ENCODE measurements at regions not wholly inside any gene's neighbourhood (a gene's known extent, or its start where the extent isn't known, plus 50 kb on each side); places are given as distances from the start of the nearest gene placed in this dataset.
"Not testable (repeated sequence)": the region's sequence is repeated elsewhere in the genome, so short reads cannot be mapped to it uniquely, and the experiment has no call there.

DNA sequence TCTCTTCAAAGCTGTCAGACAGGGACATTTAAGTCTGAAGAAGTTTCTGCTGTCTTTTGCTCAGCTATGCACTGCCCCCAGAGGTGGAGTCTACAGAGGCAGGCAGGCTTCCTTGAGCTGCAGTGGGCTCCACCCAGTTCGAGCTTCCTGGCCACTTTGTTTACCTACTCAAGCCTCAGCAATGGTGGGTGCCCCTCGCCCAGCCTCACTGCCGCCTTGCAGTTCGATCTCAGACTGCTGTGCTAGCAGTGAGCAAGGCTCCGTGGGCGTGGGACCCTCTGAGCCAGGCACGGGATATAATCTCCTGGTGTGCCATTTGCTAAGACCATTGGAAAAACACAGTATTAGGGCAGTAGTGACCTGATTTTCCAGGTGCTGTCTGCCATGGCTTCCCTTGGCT, 1863.1 kb upstream of the PCDH7 start:
- DNase-seq; H3K27ac Mint-ChIP-seq; H3K4me3 Mint-ChIP-seq; H3K9me3 ChIP-seq (ENCODE audit: control insufficient read depth, low read length, poor library complexity, severe bottlenecking); H3K4me1 Mint-ChIP-seq; H3K36me3 Mint-ChIP-seq (ENCODE audit: low read depth); H3K27me3 Mint-ChIP-seq; ATAC-seq: not testable (repeated sequence)

DNA sequence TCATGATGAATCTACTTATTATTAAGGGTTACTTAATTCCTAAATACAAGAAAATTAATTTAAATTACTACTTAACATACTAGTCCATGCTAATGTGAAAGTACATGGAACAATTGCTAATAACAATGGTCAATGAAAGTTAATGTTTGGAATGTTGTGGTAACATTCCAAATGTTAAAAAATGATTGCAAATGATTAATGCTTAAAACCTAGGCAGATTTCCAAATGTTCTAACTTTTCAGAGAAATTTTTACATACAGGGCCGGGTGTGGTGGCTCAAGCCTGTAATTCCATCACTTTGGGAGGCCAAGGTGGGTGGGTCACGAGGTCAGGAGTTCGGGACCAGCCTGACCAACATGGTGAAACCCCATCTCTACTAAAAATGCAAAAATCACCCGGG, 1851.3 kb upstream of the PCDH7 start:
- no peak overlapping the region for H3K27ac Mint-ChIP-seq
- H3K4me3 Mint-ChIP-seq: no peak overlapping the region
- H3K9me3 ChIP-seq (ENCODE audit: control insufficient read depth, low read length, poor library complexity, severe bottlenecking): no peaks in the 10 kb centered on the region
- ATAC-seq (no peak), DNase-seq (no peak)
- no peaks in the 10 kb centered on the region for H3K4me1 Mint-ChIP-seq
- H3K27me3 Mint-ChIP-seq: no peaks in the 10 kb centered on the region
- H3K36me3 Mint-ChIP-seq (ENCODE audit: low read depth): no peaks in the 10 kb centered on the region

DNA sequence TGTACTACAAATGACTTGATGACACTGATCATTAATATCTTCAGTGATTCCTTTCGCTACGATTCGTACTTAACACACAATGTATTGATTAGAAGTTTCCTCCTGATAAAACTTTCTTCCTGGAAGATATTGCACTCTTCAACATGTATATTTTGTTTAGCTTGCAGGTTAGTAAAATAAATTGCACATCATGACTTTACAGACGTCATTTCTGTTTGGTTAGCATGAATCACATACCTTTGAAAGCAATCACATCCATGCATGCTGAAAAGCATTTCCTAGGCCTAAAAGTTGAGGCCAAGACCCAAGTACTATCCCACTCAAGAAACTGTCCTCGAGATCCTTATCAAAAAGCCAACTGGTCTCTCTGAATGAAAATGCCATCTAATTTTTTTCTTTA, 1841.0 kb upstream of the PCDH7 start:
- no peaks in the 10 kb centered on the region for H3K9me3 ChIP-seq (ENCODE audit: control insufficient read depth, low read length, poor library complexity, severe bottlenecking)
- Mint-ChIP-seq H3K36me3 (ENCODE audit: low read depth) (no peaks in the 10 kb centered on the region), H3K4me1 (no peaks in the 10 kb centered on the region), H3K27me3 (no peaks in the 10 kb centered on the region), H3K4me3 (no peak overlapping the region), H3K27ac (no peak overlapping the region)
- DNase-seq (no peak), ATAC-seq (no peak)

DNA sequence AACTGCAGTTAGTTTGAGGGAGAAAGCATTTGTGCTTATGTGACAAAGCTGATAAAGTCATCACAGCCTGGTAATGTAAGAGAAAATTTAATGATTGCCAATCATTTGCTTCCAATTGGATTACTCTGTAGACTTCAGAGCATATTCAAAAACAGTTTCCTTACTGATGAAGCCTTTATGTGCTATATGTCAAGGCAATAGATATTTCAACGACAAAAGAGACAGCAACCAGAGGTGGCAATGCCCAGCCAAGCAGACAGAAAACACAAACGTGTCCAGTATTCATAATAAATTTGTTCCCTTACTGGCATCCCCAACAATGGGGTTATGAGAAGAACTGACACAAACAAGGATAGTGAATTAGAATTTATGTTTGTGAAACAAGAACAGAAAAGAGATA, 1840.3 kb upstream of the PCDH7 start:
- no peaks in the 10 kb centered on the region for H3K36me3 Mint-ChIP-seq (ENCODE audit: low read depth)
- H3K9me3 ChIP-seq (ENCODE audit: control insufficient read depth, low read length, poor library complexity, severe bottlenecking): no peaks in the 10 kb centered on the region
- H3K27ac Mint-ChIP-seq: no peak overlapping the region
- no peak for ATAC-seq
- no peaks in the 10 kb centered on the region for H3K4me1 Mint-ChIP-seq
- H3K4me3 Mint-ChIP-seq: no peak overlapping the region
- H3K27me3 Mint-ChIP-seq: no peaks in the 10 kb centered on the region
- no peak for DNase-seq

DNA sequence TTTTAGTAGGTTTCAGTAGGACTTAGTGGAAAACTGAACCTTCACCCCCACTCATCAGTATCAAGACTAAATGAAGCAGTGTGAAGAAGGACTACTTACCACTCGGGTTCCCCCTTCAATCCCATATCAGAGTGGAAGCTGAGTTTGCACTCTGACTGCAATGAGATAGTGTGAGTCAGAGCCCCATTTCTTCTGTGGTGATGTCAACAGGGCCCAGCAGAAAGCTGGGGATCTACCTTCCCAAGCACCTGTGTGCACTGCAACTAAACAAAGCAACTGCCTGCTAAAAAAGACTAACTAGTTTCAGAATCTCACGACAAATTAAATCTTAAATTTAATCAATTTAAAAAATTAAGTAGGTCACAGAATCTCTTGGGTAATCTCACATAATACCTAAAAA, 1837.0 kb upstream of the PCDH7 start:
- no peaks in the 10 kb centered on the region for H3K9me3 ChIP-seq (ENCODE audit: control insufficient read depth, low read length, poor library complexity, severe bottlenecking)
- no peak overlapping the region for H3K27ac Mint-ChIP-seq
- no peak for ATAC-seq
- no peaks in the 10 kb centered on the region for H3K27me3 Mint-ChIP-seq
- DNase-seq: no peak
- H3K36me3 Mint-ChIP-seq (ENCODE audit: low read depth): no peaks in the 10 kb centered on the region
- H3K4me3 Mint-ChIP-seq: no peak overlapping the region
- H3K4me1 Mint-ChIP-seq: no peaks in the 10 kb centered on the region

DNA sequence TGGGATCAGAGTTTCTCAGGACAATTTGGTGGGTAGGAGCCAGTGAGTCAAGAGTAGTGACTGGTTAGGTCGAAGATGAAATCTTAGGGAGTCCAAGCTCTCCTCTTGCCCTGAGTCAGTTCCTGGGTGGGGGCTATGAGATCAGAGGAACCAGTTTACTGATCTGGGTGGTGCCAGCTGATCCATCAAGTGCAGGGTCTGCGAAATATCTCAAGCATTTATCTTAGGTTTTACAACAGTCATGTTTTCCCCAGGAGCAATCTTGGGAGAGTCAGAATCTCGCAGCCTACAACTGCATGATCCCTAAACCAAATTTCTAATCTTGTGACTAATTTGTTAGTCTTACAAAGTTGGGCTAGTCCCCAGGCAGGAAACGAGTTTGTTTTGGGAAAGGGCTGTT, 1833.2 kb upstream of the PCDH7 start:
- Mint-ChIP-seq H3K27me3 (no peaks in the 10 kb centered on the region), H3K4me3 (no peak overlapping the region), H3K27ac (no peak overlapping the region), H3K36me3 (ENCODE audit: low read depth) (no peaks in the 10 kb centered on the region), H3K4me1 (no peaks in the 10 kb centered on the region)
- DNase-seq (no peak), ATAC-seq (no peak)
- H3K9me3 ChIP-seq (ENCODE audit: control insufficient read depth, low read length, poor library complexity, severe bottlenecking): no peaks in the 10 kb centered on the region

DNA sequence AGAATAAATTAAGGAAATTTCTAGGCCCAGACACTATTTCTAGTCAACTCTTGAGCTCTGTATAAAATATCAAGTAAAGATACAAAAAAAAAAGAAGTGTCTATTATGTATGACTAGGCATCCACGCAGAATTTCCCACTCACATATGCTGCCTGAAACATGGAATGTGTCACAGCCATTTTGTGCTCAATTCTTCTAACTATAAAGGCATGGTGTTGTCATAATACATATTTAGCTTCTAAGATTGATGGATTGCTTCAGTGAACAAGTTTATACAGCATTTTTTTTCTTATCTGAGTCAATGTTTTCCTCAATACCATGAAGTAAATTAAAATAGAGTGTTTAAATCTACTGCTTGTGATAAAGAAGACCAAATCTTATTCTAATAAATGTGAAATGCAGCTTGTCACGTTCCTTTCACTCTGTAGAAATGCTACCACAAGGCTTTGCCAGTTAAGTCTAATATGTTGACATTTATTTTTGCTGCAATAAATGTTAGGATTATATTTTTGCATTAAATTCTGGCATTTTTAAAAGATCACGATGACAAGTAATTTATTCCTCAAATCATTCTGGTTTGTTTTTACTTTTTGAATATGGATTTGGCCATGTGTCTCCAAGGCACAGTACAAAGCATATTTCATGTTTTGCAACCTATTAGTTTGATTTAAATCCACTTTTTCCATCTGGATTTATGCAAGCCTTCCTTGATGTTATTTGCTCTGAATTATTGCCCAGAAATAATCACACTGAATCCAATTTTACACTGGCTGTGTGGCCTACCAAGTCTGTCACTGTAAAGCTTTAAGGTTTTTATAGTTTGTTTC, 1829.0 kb upstream of the PCDH7 start:
- Mint-ChIP-seq H3K27ac (no peak overlapping the region), H3K27me3 (no peaks in the 10 kb centered on the region), H3K4me3 (no peak overlapping the region), H3K36me3 (ENCODE audit: low read depth) (no peaks in the 10 kb centered on the region), H3K4me1 (no peaks in the 10 kb centered on the region)
- ATAC-seq (no peak), DNase-seq (no peak)
- peaks cover 3% of the 10 kb centered on the region for H3K9me3 ChIP-seq (ENCODE audit: control insufficient read depth, low read length, poor library complexity, severe bottlenecking)

DNA sequence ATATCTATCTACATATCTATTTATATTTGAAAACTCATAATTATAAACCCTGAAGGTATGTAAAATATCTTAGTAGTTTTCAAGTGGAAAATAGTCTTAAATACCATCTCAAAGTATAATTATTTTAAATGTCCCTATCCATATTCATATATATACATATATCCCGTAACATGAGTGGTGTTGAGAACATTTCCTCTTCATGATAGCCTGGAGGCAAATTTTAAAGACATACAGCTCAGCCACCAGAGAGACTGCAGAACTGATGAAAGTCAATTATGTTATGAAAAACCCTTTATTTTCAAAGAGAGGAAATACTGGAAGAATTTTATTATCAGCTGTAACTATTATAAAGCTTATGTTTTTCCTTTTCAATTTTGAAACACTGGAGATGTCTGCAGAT, 1806.7 kb upstream of the PCDH7 start:
- DNase-seq: no peak
- H3K4me3 Mint-ChIP-seq: no peak overlapping the region
- no peaks in the 10 kb centered on the region for H3K4me1 Mint-ChIP-seq
- ATAC-seq: no peak
- H3K36me3 Mint-ChIP-seq (ENCODE audit: low read depth): no peaks in the 10 kb centered on the region
- no peak overlapping the region for H3K27ac Mint-ChIP-seq
- H3K9me3 ChIP-seq (ENCODE audit: control insufficient read depth, low read length, poor library complexity, severe bottlenecking): no peaks in the 10 kb centered on the region
- H3K27me3 Mint-ChIP-seq: no peaks in the 10 kb centered on the region

DNA sequence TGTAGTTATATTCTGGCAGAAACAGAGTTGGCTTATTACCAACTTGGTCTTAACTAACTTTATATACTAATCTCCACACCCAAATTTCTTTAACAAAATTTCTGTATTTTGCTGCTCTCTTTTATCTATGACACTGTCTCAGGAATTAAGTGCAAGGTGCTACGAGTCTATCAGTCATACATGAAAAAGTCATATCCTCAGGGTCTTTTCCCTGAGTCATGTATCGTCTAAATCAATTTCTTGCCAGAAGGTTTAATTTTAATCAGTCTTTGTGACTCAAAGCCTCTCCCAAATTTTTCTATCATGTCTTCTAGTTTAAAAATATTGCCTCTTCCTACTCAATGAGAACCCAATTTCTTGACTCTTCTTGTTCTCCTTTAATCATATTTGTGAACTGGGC, 1803.6 kb upstream of the PCDH7 start:
- no peak overlapping the region for H3K4me3 Mint-ChIP-seq
- H3K9me3 ChIP-seq (ENCODE audit: control insufficient read depth, low read length, poor library complexity, severe bottlenecking): no peaks in the 10 kb centered on the region
- ATAC-seq (no peak), DNase-seq (no peak)
- H3K27ac Mint-ChIP-seq: no peak overlapping the region
- H3K27me3 Mint-ChIP-seq: no peaks in the 10 kb centered on the region
- no peaks in the 10 kb centered on the region for H3K36me3 Mint-ChIP-seq (ENCODE audit: low read depth)
- H3K4me1 Mint-ChIP-seq: no peaks in the 10 kb centered on the region

DNA sequence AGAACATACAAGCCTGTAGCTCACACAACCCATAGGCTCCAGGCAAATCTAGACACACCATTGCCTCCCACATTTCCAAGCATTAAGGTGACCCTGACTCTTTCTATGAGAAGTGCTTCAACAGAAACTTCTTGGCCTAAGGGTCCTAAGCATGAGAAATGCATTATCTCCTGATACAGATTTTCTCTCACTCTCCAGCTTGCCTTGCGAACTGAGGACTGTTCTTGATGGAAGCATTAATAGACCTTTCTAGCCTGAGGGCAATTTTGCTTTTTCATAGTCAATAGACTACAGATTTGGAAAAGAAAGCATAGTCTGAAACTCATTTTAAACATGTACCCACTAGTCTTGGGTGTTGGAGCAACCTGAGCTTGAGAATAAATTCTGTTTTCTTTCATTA, 1801.3 kb upstream of the PCDH7 start:
- no peaks in the 10 kb centered on the region for H3K9me3 ChIP-seq (ENCODE audit: control insufficient read depth, low read length, poor library complexity, severe bottlenecking)
- H3K27me3 Mint-ChIP-seq: no peaks in the 10 kb centered on the region
- H3K4me3 Mint-ChIP-seq: no peak overlapping the region

DNA sequence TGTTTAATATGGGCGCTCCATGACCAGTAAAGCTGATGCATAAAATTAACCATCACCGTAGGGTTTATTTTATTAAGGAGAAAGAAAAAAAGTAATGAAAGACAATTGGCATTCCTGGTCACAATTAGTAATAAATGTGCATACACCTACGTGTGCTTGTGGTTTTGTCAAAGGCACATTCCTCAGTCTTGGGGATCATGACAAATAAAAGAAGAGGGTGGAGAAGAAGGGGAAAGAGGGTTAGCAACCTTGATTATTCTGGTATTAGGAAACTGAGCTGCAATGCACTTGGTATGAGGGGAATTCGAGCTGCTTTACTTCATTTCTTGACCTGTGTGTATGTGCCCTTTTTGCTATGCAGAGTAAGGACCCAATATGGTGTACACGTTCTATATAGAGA, 1798.3 kb upstream of the PCDH7 start:
- Mint-ChIP-seq H3K4me3 (no peak overlapping the region), H3K27me3 (no peaks in the 10 kb centered on the region), H3K36me3 (ENCODE audit: low read depth) (no peaks in the 10 kb centered on the region), H3K4me1 (no peaks in the 10 kb centered on the region), H3K27ac (no peak overlapping the region)
- no peaks in the 10 kb centered on the region for H3K9me3 ChIP-seq (ENCODE audit: control insufficient read depth, low read length, poor library complexity, severe bottlenecking)
- ATAC-seq: no peak
- no peak for DNase-seq

More for the DNA sequence above, 1801.3 kb upstream of the PCDH7 start:
- Mint-ChIP-seq H3K27ac (no peak overlapping the region), H3K4me1 (no peaks in the 10 kb centered on the region), H3K36me3 (ENCODE audit: low read depth) (no peaks in the 10 kb centered on the region)
- no peak for DNase-seq
- ATAC-seq: no peak

DNA sequence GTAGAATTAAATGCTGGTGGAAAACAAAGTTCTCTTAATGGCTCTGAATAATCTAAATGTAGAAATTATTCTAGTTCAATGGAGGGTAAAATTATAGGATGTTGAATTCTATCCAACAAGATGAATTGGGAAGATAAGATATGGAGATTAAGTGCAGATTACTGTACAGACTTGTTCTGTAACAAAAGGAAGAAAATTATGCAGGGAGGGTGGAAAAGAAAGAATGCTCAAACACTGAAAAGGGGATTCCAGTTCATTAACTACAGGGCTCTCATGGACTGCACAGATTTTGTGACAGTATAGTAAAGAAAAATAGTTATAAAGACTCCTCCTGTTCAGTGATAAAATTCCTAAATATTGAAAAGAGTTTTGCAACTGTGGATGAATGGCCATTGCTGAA, 1794.0 kb upstream of the PCDH7 start:
- Mint-ChIP-seq H3K4me3 (no peak overlapping the region), H3K4me1 (no peaks in the 10 kb centered on the region), H3K27ac (no peak overlapping the region)

DNA sequence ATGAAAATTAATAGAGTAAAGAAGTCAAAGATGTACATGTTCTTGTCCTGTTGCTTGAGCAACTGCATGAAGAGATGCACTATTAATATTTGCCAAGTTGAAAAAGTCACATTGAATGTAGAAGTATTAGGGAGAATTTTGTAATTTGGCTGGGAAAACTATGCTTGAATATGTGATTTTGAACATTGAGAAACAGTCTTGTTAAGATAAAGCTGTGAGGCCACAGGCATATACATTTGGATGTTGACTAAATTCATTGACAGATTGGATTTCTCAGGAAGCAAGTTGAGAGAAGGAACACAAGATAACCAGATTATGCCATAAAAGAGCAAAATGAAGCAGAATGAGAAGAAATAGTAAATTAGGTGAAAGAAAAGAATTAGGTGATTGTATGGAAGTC, 1777.5 kb upstream of the PCDH7 start:
- H3K27me3 Mint-ChIP-seq: no peaks in the 10 kb centered on the region
- H3K9me3 ChIP-seq (ENCODE audit: control insufficient read depth, low read length, poor library complexity, severe bottlenecking): peaks cover 5% of the 10 kb centered on the region
- ATAC-seq (no peak), DNase-seq (no peak)
- no peaks in the 10 kb centered on the region for H3K36me3 Mint-ChIP-seq (ENCODE audit: low read depth)
- H3K4me3 Mint-ChIP-seq: no peak overlapping the region
- no peak overlapping the region for H3K27ac Mint-ChIP-seq
- H3K4me1 Mint-ChIP-seq: no peaks in the 10 kb centered on the region

More for the DNA sequence above, 1794.0 kb upstream of the PCDH7 start:
- no peak for DNase-seq
- ATAC-seq: no peak
- Mint-ChIP-seq H3K27me3 (no peaks in the 10 kb centered on the region), H3K36me3 (ENCODE audit: low read depth) (no peaks in the 10 kb centered on the region)
- no peaks in the 10 kb centered on the region for H3K9me3 ChIP-seq (ENCODE audit: control insufficient read depth, low read length, poor library complexity, severe bottlenecking)

DNA sequence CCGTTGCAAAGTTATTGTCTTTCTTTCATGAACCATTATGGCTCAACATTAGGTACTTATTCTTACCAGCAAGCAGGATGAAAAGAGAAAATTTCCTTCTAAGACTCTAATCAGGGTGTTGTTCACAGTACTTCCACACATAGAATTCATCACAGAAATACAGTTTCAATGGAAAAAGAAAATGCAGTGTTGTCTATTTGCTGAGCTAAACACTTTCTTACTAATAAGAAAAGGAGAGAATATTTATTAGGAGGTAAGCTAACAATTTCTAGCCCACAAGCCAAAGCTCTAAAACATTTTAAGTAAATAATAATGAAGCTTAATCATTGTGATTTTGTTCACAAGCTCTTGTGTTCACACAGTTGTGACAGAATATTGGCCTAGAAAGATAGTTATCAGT, 1772.8 kb upstream of the PCDH7 start:
- H3K4me3 Mint-ChIP-seq: no peak overlapping the region
- no peaks in the 10 kb centered on the region for H3K27me3 Mint-ChIP-seq
- H3K9me3 ChIP-seq (ENCODE audit: control insufficient read depth, low read length, poor library complexity, severe bottlenecking): peaks cover 2% of the 10 kb centered on the region
- ATAC-seq: no peak
- H3K4me1 Mint-ChIP-seq: no peaks in the 10 kb centered on the region
- DNase-seq: no peak
- H3K27ac Mint-ChIP-seq: no peak overlapping the region
- no peaks in the 10 kb centered on the region for H3K36me3 Mint-ChIP-seq (ENCODE audit: low read depth)

Measured in T-helper 17 cell (primary cell).